GM12878 (cell line): ENCODE measurements at regions not wholly inside any gene's neighbourhood (a gene's known extent, or its start where the extent isn't known, plus 50 kb on each side); places are given as distances from the start of the nearest gene placed in this dataset.

Source experiments
- ATAC-seq: fragments of 200-7000 bp; cut with Tn5 transposase; 3 replicates; pipeline ENCODE4 v1.9.1; 2020; ENCODE audit warnings: mild to moderate bottlenecking, moderate library complexity
- BruUV-seq: library from RNA; stranded (reverse); fragments of 400-500 nt; replicated peaks from 2 replicates; lab custom pipeline; 2021; lab: Mats Ljungman, UMichigan
- CTCF ChIA-PET: fragments of 300-600 bp; sonication (Branson Sonifier 250); formaldehyde crosslinking; extraction: SDS; loops from one replicate; lab custom pipeline; 2021; ENCODE audit warnings: inconsistent platforms; lab: Yijun Ruan, JAX
- POLR2A ChIA-PET: fragments of 350-600 bp; formaldehyde crosslinking; extraction: SDS; loops from one replicate; lab custom pipeline; 2021; ENCODE audit warnings: inconsistent platforms; lab: Charles Lee
- RAD21 ChIA-PET: fragments of 300-600 bp; sonication (Branson Sonifier 250); formaldehyde crosslinking; loops from one replicate; lab custom pipeline; 2023; ENCODE audit warnings: antibody characterized with exemption; ENCODE audit not compliant: unreplicated experiment; lab: Charles Lee
- SMC1A ChIA-PET: fragments of 300-600 bp; sonication (Branson Sonifier 250); formaldehyde crosslinking; loops from one replicate; lab custom pipeline; 2023; ENCODE audit not compliant: unreplicated experiment, uncharacterized antibody; lab: Charles Lee
- DNase-seq: peaks from one replicate; pipeline ENCODE4 v3.0.0-alpha.2; 2011; ENCODE audit warnings: low read depth, low spot score
- FAIRE-seq: peaks from 3 replicates; lab custom pipeline; 2011; peaks lifted over from hg19 to GRCh38; lab: Jason Lieb, UNC
- H2AFZ ChIP-seq: 2 replicates; pipeline ENCODE4 v1.6.0; 2011; ENCODE audit warnings: low read depth, low read length, control low read depth; ENCODE audit not compliant: control insufficient read depth
- H3K27ac ChIP-seq: 2 replicates; pipeline ENCODE4 v1.5.1; 2011; ENCODE audit warnings: control low read depth; ENCODE audit not compliant: control insufficient read depth, insufficient read depth
- H3K27me3 ChIP-seq, 2 experiments: replicated peaks in 1 of 2; 2 replicates each; pipeline versions ENCODE4 v1.6.0 to v1.6.1; 2011; ENCODE audit warnings: low read length in 1 of 2; ENCODE audit not compliant: control insufficient read depth in 2 of 2, insufficient read depth in 2 of 2
- H3K36me3 ChIP-seq, 2 experiments: 2 replicates each; pipeline ENCODE4 v1.5.1; 2011; ENCODE audit warnings: low read length in 1 of 2; ENCODE audit not compliant: control insufficient read depth in 2 of 2, insufficient read depth in 2 of 2
- H3K4me1 ChIP-seq: 2 replicates; pipeline ENCODE4 v1.6.1; 2011; ENCODE audit warnings: mild to moderate bottlenecking, low read length, moderate library complexity, mixed read lengths; ENCODE audit not compliant: control insufficient read depth, insufficient read depth
- H3K4me2 ChIP-seq: 2 replicates; pipeline ENCODE4 v1.6.0; 2011; ENCODE audit warnings: control low read depth; ENCODE audit not compliant: control insufficient read depth, insufficient read depth
- H3K4me3 ChIP-seq: fragments of 200-600 bp; sonication (generic); 2 replicates; pipeline ENCODE4 v1.5.1; 2016
- H3K79me2 ChIP-seq: 2 replicates; pipeline ENCODE4 v1.6.0; 2011; ENCODE audit warnings: low read length; ENCODE audit not compliant: control insufficient read depth, insufficient read depth
- H3K9ac ChIP-seq: 2 replicates; pipeline ENCODE4 v1.8.0; 2011; ENCODE audit warnings: low read length, control low read depth, mixed read lengths; ENCODE audit not compliant: control insufficient read depth, insufficient read depth
- H3K9me3 ChIP-seq: replicated peaks from 3 replicates; pipeline ENCODE4 v1.5.1; 2011; ENCODE audit warnings: mild to moderate bottlenecking, low read length; ENCODE audit not compliant: control insufficient read depth, insufficient read depth
- H4K20me1 ChIP-seq: 2 replicates; pipeline ENCODE4 v1.6.0; 2011; ENCODE audit not compliant: control insufficient read depth, insufficient read depth
- CREM ChIP-seq: IDR thresholded peaks from 2 replicates; pipeline ENCODE4 v1.6.1; 2014; ENCODE audit warnings: antibody characterized with exemption, low read depth
- MAX ChIP-seq: IDR thresholded peaks from 2 replicates; pipeline ENCODE4 v1.6.1; 2012; ENCODE audit warnings: low read depth, low read length, improper control_type of control experiment
- PAX5 ChIP-seq: IDR thresholded peaks from 2 replicates; pipeline ENCODE4 v1.6.1; 2011; ENCODE audit warnings: low read depth, low read length, borderline replicate concordance
- PBX3 ChIP-seq: IDR thresholded peaks from 2 replicates; pipeline ENCODE4 v1.6.1; 2011; ENCODE audit warnings: mild to moderate bottlenecking, low read depth, low read length, moderate library complexity; ENCODE audit not compliant: insufficient replicate concordance
- RFX5 ChIP-seq: IDR thresholded peaks from 2 replicates; pipeline ENCODE4 v1.6.1; 2011; ENCODE audit warnings: low read depth, low read length, improper control_type of control experiment
- SMARCA5 ChIP-seq: fragments of 450-650 bp; IDR thresholded peaks from 2 replicates; pipeline ENCODE4 v1.6.1; 2017; ENCODE audit warnings: mild to moderate bottlenecking
- STAT1 ChIP-seq: fragments of 450-650 bp; conservative IDR thresholded peaks from 2 replicates; pipeline ENCODE4 v1.6.1; 2014; ENCODE audit warnings: antibody characterized with exemption, mild to moderate bottlenecking
- ZNF274 ChIP-seq: IDR thresholded peaks from one replicate; pipeline ENCODE4 v1.8.0; 2011; ENCODE audit not compliant: insufficient read length, insufficient read depth
- WGBS: methylation state at CpG from one replicate; pipeline ENCODE4 v1.1.6; 2016; ENCODE audit warnings: low lambda C conversion rate; ENCODE audit not compliant: insufficient replicate concordance, insufficient coverage; ENCODE audit errors: missing lambda C conversion rate; 5-methylcytosine and 5-hydroxymethylcytosine counted together
- in situ Hi-C: fragments of 300-500 bp; cut with MboI; formaldehyde crosslinking; loops from 9 replicates; pipeline ENCODE4 v1.14.3; 2018; ENCODE audit warnings: mixed read lengths
- intact Hi-C: fragments of 100-400 bp; cut with micrococcal nuclease; formaldehyde crosslinking; loops from one replicate; pipeline ENCODE4 v1.14.2; 2022; ENCODE audit not compliant: unreplicated experiment

DNA sequence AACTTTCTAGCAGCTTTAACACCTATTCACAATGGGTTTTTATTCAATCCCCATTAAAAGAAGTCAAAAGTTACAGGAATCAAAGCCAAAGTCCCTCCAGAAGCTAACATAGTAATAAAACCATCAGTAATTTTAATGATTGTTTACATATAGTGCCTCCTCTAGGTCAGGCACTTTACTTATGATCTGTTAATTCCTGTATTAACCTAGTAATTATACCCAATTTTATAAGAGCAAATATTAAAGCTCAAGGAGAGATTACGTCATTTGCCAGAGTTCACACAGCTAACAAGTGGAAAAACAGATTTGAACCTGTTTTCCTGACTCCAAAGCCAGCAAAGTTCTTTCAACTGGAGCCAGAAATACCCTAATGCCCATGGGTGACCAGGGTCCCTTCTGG lies 112.9 kb upstream of the F3 start:
- SMC1A ChIA-PET, result no interaction called here
- intact Hi-C loops (no loop called here), in situ Hi-C loops (no loop called here)
- Histone ChIP-seq H3K4me2 (no peak overlapping the region), H3K79me2 (no peaks in the 10 kb centered on the region), H4K20me1 (no peaks in the 10 kb centered on the region), H3K36me3 (no peaks in the 10 kb centered on the region), H3K9ac (no peak overlapping the region), H3K27ac (no peak overlapping the region), H3K4me3 (no peak overlapping the region), H3K9me3 (no peaks in the 10 kb centered on the region), H2AFZ (no peak overlapping the region), H3K27me3 (peaks cover 0 to 2% of the 10 kb centered on the region in 2 experiments; a peak in 2 of 4 replicates), H3K4me1 (no peaks in the 10 kb centered on the region)
- DNase-seq, result no peak
- BruUV-seq, result no TSS peak
- TF ChIP-seq RFX5, result no peak
- POLR2A ChIA-PET, result no interaction called here
- CTCF ChIA-PET, result no interaction called here
- no peak for FAIRE-seq
- no peak for ATAC-seq
- RAD21 ChIA-PET, result no interaction called here
- 0% methylated on average over 1 of the region's 1 CpG for WGBS

DNA sequence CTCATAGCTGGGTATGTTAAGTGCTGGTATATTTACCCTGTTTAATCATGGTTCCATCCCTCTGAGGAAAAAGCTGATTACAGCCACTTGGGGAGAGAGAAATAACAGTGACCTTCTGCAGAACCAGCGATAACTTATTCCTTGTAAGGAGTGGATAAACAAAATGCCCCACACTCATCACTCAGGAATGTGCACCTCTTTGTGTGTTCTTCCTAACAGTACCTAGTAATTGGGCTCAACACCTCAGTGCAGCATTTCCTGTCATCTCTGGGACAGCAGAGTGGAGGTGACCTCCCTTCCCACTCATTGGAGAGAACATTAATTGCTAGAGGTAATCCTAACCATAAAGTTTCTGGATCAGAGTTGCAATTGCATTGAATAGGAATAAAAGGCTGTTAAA lies 112.5 kb upstream of the F3 start:
- FAIRE-seq, result no peak

More for the DNA sequence above, 112.5 kb upstream of the F3 start:
- ChIA-PET RAD21 (no interaction called here), POLR2A (no interaction called here), CTCF (no interaction called here), SMC1A (interaction anchor here (0.6 kb wide), 1 partner anchor 879 kb away, joined by 4 read pairs; no protein-coding TSS in a partner anchor)
- DNase-seq (no peak), ATAC-seq (no peak)
- peaks cover 0 to 2% of the 10 kb centered on the region in 2 experiments; a peak in 2 of 4 replicates for H3K27me3 ChIP-seq
- H3K79me2 ChIP-seq, result no peaks in the 10 kb centered on the region
- no peaks in the 10 kb centered on the region for H3K4me1 ChIP-seq
- H3K4me2 ChIP-seq, result no peak overlapping the region
- H3K36me3 ChIP-seq, result no peaks in the 10 kb centered on the region
- 29% methylated on average over 1 of the region's 1 CpG for WGBS
- H3K27ac ChIP-seq, result no peak overlapping the region
- H3K4me3 ChIP-seq, result no peak overlapping the region
- no peak overlapping the region for H2AFZ ChIP-seq
- no peak overlapping the region for H3K9ac ChIP-seq
- TF ChIP-seq PAX5 (no peak), MAX (no peak), PBX3 (no peak), STAT1 (no peak), SMARCA5 (no peak), CREM (no peak), ZNF274 (no peak)
- BruUV-seq, result no TSS peak
- intact Hi-C loops, result no loop called here
- H4K20me1 ChIP-seq, result no peaks in the 10 kb centered on the region
- in situ Hi-C loops, result no loop called here
- H3K9me3 ChIP-seq, result no peaks in the 10 kb centered on the region
